ENCODE measurements at regions not wholly inside any gene's neighbourhood (a gene's known extent, or its start where the extent isn't known, plus 50 kb on each side); places are given as distances from the start of the nearest gene placed in this dataset.

DNA sequence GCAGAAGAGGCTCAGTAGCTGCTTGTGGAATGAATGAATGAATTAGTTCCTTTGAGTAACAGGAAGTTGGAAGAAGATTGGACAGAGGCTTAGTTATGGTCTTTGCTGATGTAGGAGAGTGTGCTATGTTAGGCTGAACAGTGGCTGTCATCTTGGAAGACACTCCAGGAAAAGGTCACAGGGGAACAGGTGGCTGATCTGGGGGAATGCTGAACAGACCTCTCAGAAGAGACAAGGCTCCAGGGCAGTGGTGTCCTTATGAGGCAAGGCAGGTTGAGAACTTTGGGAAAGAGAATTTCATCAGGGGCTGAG is 62.3 kb downstream of the UTRN start (continued):
- TF ChIP-seq, protein P1, sequence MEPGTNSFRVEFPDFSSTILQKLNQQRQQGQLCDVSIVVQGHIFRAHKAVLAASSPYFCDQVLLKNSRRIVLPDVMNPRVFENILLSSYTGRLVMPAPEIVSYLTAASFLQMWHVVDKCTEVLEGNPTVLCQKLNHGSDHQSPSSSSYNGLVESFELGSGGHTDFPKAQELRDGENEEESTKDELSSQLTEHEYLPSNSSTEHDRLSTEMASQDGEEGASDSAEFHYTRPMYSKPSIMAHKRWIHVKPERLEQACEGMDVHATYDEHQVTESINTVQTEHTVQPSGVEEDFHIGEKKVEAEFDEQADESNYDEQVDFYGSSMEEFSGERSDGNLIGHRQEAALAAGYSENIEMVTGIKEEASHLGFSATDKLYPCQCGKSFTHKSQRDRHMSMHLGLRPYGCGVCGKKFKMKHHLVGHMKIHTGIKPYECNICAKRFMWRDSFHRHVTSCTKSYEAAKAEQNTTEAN (CRISPR knock-in tag; IDR thresholded peaks at IDR 0.05), result no peak
- TF ChIP-seq, protein P2, sequence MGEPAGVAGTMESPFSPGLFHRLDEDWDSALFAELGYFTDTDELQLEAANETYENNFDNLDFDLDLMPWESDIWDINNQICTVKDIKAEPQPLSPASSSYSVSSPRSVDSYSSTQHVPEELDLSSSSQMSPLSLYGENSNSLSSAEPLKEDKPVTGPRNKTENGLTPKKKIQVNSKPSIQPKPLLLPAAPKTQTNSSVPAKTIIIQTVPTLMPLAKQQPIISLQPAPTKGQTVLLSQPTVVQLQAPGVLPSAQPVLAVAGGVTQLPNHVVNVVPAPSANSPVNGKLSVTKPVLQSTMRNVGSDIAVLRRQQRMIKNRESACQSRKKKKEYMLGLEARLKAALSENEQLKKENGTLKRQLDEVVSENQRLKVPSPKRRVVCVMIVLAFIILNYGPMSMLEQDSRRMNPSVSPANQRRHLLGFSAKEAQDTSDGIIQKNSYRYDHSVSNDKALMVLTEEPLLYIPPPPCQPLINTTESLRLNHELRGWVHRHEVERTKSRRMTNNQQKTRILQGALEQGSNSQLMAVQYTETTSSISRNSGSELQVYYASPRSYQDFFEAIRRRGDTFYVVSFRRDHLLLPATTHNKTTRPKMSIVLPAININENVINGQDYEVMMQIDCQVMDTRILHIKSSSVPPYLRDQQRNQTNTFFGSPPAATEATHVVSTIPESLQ (CRISPR knock-in tag; IDR thresholded peaks at IDR 0.05), result no peak

GRCh38 chr6:144347933-144348332 is 62.8 kb downstream of the UTRN start:
- H3K27ac Mint-ChIP-seq, result peak overlapping the region; percentile 22

More at GRCh38 chr6:144347933-144348332, 62.8 kb downstream of the UTRN start:
- Mint-ChIP-seq H3K27me3 (ENCODE audit: low read depth) (no peaks in the 10 kb centered on the region), H3K9me3 (peaks cover 9% of the 10 kb centered on the region), H3K4me3 (no peak overlapping the region), H3K4me1 (peaks cover 69% of the 10 kb centered on the region), H3K36me3 (peaks cover 4% of the 10 kb centered on the region)
- TF ChIP-seq GTF2I (CRISPR knock-in tag; conservative IDR thresholded peaks at IDR 0.05) (peak; percentile 69; the same call in 1 of the 2 replicates), ZNF423 (CRISPR knock-in tag; IDR thresholded peaks at IDR 0.05) (no peak), ZNF281 (CRISPR knock-in tag; IDR thresholded peaks at IDR 0.05) (no peak), STAT6 (CRISPR knock-in tag; conservative IDR thresholded peaks at IDR 0.05; ENCODE audit: low read depth) (no peak), ZNF121 (CRISPR knock-in tag; IDR thresholded peaks at IDR 0.05) (peak; percentile 98)
- TF ChIP-seq, protein P3, sequence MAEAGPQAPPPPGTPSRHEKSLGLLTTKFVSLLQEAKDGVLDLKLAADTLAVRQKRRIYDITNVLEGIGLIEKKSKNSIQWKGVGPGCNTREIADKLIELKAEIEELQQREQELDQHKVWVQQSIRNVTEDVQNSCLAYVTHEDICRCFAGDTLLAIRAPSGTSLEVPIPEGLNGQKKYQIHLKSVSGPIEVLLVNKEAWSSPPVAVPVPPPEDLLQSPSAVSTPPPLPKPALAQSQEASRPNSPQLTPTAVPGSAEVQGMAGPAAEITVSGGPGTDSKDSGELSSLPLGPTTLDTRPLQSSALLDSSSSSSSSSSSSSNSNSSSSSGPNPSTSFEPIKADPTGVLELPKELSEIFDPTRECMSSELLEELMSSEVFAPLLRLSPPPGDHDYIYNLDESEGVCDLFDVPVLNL (CRISPR knock-in tag; IDR thresholded peaks at IDR 0.05; ENCODE audit: borderline replicate concordance, low read depth), result no peak
- ChIA-PET CTCF (interaction anchor here (0.8 kb wide), 1 partner anchor 27 kb away, joined by 3 read pairs; no protein-coding TSS in a partner anchor), POLR2A (no interaction called here)
- peak; percentile 68 for ATAC-seq
- no peak for DNase-seq (ENCODE audit: low spot score)

Measured in WTC11 (cell line).